HG03378 (cell line): ENCODE measurements at regions not wholly inside any gene's neighbourhood (a gene's known extent, or its start where the extent isn't known, plus 50 kb on each side); places are given as distances from the start of the nearest gene placed in this dataset.

Experiments used
- ATAC-seq: cut with Tn5 transposase; IDR thresholded peaks from one replicate; pipeline ENCODE4 v1.9.1; 2021; ENCODE audit warnings: mild to moderate bottlenecking, moderate library complexity; ENCODE audit not compliant: unreplicated experiment

DNA sequence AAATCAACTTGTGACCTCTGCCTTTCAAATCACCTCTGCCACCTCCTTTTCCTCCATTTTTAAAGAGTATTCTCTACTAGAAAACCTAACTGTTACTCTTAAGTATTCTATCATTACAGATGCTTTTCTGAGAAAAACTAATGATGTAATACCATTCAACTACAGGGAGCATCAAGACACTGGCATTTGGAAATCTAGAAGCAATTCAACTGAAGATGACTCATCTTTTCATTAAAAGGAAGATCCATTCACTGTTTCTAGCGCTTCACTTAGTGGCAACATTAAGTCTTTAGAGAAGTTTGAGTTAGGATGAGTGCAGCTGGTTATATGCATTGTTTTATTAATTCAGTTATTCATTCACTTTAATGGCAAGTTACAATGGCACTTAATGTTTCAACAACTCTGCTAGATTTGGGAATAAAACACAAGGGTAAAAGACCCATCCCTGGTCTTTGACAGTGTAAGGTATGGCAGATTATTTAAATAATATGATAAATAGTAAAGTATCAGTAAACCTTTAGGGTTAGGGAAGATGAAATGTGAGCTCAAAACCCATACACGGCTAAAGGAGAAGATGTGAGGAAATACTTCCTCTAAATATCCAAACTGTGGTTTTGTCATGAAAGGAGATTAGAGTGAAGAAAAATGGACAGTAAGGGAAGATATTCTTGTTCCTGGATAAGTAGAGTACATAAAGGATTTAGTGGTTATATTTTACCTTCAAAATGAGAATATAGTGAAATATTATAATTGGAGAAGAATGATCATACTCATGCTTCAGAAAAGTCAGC, 61.7 kb downstream of the KCNJ2 start:
- ATAC-seq = no peak

- ATAC-seq = no peak
These were observed 63.1 kb downstream of the KCNJ2 start for GRCh38 chr17:70232466-70232865.

- no peak for ATAC-seq
These were observed 65.9 kb downstream of the KCNJ2 start for GRCh38 chr17:70235252-70235651.

- ATAC-seq = no peak
These were observed 68.9 kb downstream of the KCNJ2 start for GRCh38 chr17:70238228-70238627.

GRCh38 chr17:70238646-70239045, 69.3 kb downstream of the KCNJ2 start:
- no peak for ATAC-seq

DNA sequence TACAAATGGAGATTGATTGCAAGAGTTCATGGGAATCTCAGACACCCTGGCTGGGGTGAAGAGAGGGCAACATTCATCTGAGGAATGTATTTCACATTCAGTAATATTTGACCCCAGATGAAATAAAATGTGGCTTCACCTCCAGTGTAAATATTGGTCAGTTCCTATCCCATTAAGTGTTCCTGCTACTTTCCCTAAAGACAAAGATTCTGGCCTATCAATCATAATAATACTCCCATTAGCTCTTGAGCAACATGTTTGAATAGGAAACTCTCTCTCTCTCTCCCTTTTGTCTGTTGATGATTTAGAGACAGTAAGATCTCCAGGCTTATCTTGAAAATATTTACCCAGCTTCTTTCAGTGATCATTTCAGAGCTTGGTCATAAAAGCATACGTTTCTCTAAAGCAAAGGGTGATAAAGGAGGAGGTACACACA, 70.1 kb downstream of the KCNJ2 start:
- ATAC-seq = no peak

DNA sequence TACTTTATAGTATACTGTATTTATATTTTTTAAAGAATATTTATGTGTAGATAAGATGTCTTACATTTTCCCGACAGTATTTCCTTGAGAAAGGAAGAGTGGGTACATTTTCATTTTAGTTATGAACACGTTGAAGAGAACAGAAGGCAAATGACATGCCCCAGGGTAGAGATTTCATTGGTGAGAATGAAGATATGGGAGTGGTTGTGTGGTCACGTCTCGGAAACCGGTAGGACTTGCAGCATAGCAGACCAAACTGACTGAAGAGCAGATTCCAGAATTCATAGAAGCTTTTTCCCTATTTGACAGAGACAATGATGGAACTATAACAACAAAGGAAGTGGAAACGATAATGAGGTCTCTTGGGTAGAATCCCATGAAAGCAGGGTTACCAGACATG, 71.7 kb downstream of the KCNJ2 start:
- no peak for ATAC-seq

DNA sequence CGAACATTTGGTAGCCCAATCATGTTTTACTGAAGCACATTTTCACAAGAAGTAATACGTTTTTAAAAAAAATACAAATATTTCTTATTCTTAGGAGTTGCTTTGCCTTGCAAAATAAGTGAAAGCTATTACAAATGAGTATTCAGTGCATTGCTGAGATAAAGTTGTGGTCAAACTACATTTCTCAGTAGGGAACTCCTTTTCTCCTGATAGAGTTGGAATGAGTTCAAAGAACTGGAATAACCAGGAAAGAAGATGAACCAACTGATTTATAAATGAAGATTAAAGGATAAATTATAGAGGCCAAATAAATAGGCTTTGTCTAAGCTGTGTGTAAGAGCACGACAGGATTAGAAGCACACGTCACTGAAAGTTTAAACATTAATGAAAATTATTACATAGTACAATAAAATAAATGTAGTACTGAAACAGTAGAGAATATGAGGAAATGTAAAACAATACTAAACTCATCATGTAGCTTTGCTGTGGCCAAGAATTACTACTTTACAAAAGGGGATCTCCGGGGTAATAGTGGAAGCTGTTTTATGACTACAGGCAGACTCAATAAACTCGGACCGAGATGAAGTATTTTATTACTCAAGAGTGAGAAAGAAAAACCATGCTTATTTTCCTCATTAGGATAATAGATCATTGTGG, 73.6 kb downstream of the KCNJ2 start:
- no peak for ATAC-seq

DNA sequence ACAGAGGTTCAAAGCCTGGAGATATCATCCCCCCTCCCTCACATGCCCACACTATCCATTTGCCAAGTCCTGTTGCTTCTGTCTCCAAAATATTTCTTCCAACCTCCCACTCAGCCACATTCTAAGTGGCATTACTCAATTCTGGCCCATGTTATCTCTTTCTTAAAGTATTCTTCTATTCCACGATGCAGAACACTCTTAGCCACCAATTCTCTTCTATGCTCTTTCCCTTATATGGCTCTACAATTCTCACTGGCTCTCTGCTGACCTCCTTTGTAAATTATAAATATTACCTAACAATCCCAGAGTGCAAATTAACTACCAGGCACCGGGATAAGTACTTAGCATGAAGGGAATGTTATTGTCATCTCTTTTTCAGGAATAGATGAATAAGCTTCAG, 82.4 kb downstream of the KCNJ2 start:
- ATAC-seq = no peak

- ATAC-seq = no peak
These were observed 85.6 kb downstream of the KCNJ2 start for GRCh38 chr17:70254735-70255460.

DNA sequence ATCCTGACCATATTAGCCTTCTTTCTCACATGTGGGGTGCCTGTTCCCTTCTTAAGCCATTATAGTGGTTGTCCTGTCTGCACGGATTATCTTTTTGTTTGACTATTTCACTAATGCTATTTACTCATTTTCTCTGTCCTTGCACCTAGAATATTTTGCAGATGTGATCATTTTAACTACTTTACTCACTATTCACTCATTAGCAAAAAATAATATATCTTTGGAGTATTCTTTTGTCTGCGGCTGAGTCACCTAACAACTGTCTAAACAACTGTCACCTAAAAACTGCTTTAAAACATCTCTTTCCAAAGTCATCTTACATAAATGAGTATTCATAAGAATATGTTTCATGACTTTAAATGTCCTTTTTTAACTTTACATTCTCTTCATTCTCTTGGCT, 87.4 kb downstream of the KCNJ2 start:
- ATAC-seq = no peak

GRCh38 chr17:70258465-70258864, 89.1 kb downstream of the KCNJ2 start:
- no peak for ATAC-seq

- ATAC-seq = no peak
These were observed 90.1 kb downstream of the KCNJ2 start for GRCh38 chr17:70259400-70259799.

DNA sequence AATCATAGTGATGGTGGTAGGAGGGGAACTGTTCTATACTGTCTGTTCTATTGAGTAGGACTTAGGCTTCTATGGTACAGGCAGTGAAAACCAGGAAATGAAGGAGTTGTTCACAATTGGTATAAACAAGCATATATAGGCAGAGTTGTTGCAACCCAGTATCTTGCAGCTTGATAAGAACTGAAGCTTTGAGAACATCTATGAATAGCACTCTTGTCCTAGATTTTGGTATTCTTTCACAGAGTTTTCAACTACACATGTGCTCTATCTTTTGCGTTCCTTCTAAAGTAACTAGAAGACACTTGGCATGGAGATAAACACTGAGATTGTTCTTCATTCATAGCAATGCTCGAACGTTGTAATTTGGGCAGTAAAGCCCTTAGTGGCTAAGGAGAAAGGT, 91.8 kb downstream of the KCNJ2 start:
- no peak for ATAC-seq

DNA sequence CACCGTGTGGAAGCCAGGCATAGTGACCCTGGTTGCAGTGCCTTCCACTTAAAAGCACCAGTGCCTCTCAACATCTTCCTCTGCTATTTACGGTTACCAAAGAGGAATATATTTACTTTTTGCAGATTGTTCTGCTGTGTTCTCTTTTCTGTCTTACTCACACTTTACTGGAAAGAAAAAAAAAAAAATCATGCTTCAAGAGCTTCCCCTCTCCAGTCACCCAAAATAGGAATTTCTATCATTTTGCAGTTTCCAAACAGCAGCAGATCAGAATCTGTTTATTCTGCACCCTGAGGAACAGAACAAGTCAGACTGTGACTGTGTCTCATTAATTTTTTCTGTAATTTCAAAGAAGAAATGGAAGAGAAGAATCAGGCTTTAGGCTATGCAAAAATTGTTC, 96.1 kb downstream of the KCNJ2 start:
- ATAC-seq = no peak

GRCh38 chr17:70266394-70266793, 97.1 kb downstream of the KCNJ2 start:
- ATAC-seq = no peak

DNA sequence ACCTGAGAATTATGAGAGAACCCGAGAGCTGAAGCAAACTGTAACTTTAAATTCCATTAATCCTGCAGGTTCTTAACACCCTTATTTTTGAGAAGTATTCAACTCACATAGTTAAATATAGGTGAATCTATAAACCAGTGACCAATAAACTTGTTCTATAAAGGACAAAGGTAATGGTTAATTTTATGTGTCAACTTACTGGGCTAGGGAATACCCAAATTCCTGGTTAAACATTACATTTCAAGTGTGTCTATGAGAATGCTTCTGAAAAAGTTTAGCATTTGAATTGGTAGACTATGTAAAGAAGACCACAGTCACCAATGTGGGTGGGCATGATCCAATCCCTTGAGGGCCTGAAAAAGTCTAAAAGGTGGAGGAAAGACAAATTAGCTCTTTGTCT, 99.1 kb downstream of the KCNJ2 start:
- ATAC-seq = no peak

DNA sequence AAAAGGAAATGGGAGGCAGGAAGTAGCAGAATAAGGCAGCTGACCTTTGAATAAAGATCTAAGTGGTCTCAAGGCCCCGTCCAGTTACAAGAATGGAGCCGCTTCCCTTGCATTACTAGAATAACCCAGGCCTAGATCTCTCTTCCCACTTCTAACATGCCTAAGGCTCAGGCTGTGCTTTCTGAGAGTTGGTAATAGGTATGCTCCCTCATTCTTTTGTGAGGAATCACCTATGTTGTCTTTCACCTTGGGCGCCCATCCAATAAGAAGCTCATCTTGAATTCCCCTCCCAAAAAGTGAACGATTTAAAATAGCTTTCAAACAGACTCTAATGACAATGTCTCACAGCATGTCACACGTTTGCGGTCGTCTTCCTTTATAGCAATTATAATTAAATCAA, 101.2 kb downstream of the KCNJ2 start:
- no peak for ATAC-seq

GRCh38 chr17:70271200-70271599, 101.9 kb downstream of the KCNJ2 start:
- ATAC-seq = no peak

GRCh38 chr17:70271672-70272071, 102.3 kb downstream of the KCNJ2 start:
- no peak for ATAC-seq

- ATAC-seq = no peak
These were observed 104.9 kb downstream of the KCNJ2 start for GRCh38 chr17:70274255-70274654.

- ATAC-seq = no peak
These were observed 107.6 kb downstream of the KCNJ2 start for GRCh38 chr17:70276906-70277305.
